BE2C (cell line): ENCODE measurements at regions not wholly inside any gene's neighbourhood (a gene's known extent, or its start where the extent isn't known, plus 50 kb on each side); places are given as distances from the start of the nearest gene placed in this dataset.

Source experiments
- DNase-seq: peaks from one replicate; pipeline ENCODE4 v3.0.0-alpha.2; 2020
- H3K27me3 ChIP-seq: fragments of 250-450 bp; sonication (Bioruptor Pico); 2 replicates; pipeline ENCODE4 v1.5.1; 2020; ENCODE audit warnings: mild to moderate bottlenecking
- H3K36me3 ChIP-seq: fragments of 250-450 bp; sonication (Bioruptor Pico); 2 replicates; pipeline ENCODE4 v1.5.1; 2020; ENCODE audit warnings: mild to moderate bottlenecking
- H3K4me1 ChIP-seq: fragments of 250-450 bp; sonication (Bioruptor Pico); 2 replicates; pipeline ENCODE4 v1.5.1; 2020
- H3K4me3 ChIP-seq: 2 replicates; pipeline ENCODE4 v1.5.1; 2011; ENCODE audit warnings: low read depth, low read length
- H3K9me3 ChIP-seq: fragments of 250-450 bp; sonication (Bioruptor Pico); 2 replicates; pipeline ENCODE4 v1.5.1; 2020
- TF ChIP-seq, protein P1 (sequence below): IDR thresholded peaks from 2 replicates; pipeline ENCODE4 v1.5.1; 2012; ENCODE audit warnings: mild to moderate bottlenecking, low read depth, low read length

DNA sequence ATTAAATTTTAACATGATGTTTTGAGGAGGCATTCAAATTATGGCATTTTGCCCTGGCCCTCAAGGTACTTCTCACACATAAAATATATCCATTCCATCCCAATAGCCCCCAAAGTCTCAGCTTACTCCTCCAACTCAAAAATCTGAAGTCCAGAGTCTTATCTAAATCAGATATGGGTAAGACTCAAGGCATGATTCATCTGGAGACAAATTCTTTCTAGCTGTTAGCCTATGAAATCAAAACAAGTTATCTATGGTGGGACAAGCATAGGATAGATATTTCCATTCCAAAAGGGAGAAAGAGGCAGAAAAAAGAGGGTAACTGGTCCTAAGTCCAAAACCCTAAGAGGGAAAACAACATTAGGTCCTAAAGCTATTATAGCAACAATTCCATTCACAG lies 408.4 kb downstream of the ZNF608 start:
- H3K36me3 ChIP-seq, result no peaks in the 10 kb centered on the region
- TF ChIP-seq, protein P1, sequence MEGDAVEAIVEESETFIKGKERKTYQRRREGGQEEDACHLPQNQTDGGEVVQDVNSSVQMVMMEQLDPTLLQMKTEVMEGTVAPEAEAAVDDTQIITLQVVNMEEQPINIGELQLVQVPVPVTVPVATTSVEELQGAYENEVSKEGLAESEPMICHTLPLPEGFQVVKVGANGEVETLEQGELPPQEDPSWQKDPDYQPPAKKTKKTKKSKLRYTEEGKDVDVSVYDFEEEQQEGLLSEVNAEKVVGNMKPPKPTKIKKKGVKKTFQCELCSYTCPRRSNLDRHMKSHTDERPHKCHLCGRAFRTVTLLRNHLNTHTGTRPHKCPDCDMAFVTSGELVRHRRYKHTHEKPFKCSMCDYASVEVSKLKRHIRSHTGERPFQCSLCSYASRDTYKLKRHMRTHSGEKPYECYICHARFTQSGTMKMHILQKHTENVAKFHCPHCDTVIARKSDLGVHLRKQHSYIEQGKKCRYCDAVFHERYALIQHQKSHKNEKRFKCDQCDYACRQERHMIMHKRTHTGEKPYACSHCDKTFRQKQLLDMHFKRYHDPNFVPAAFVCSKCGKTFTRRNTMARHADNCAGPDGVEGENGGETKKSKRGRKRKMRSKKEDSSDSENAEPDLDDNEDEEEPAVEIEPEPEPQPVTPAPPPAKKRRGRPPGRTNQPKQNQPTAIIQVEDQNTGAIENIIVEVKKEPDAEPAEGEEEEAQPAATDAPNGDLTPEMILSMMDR, result no peak
- H3K4me3 ChIP-seq, result no peak overlapping the region
- H3K4me1 ChIP-seq, result no peaks in the 10 kb centered on the region
- DNase-seq, result no peak
- H3K27me3 ChIP-seq, result no peaks in the 10 kb centered on the region
- H3K9me3 ChIP-seq, result no peaks in the 10 kb centered on the region

DNA sequence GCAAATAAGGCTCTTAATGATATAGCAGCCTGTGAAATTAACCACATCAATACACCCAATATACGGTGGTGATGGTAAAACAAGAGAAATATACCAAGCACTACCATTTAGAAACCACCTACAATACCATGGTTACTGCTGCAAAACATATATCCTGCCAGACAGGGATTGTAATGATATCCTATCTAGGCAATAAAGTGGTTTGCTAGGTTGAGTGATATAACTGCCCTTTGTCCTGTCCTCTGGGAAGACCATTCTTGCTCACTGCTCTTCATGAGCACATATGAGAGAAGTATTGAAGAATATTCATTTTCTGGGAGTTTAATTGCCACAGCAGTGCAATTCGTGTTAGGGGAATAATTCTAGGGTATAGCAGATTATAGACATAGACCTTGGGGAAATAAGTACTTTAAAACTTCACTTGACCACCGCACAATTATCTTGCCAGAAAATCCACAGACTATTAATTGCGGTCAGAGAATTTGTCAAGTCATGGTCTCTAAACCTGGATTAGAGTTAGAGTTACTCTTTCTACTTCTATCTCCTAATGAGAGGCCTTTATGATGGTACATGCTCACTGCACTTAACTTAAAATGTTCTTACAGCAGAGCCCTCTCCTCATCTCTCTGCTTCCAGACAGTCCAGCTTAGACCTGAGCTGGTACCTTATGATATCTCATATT lies 413.0 kb downstream of the ZNF608 start:
- DNase-seq, result no peak
- Histone ChIP-seq H3K9me3 (no peaks in the 10 kb centered on the region), H3K36me3 (no peaks in the 10 kb centered on the region), H3K4me1 (no peaks in the 10 kb centered on the region), H3K27me3 (no peaks in the 10 kb centered on the region), H3K4me3 (no peak overlapping the region)
- TF ChIP-seq, protein P1, result no peak

DNA sequence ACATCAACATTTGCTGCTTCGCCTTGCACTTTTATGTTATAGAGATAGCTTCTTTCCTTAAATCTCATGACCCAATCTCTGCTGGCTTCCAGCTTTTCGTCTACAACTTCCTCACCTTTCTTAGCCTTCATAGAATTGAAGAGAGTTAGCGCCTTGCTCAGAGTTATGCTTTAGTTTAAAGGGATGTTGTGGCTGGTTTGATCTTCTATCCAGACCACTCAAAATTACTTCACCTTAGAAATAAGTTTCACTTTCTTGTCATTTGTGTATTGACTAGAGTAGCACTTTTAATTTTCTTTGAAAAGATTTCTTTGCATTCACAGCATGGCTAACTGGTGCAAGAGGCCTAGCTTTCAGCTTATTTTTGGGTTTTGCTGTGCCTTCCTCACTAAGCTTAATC lies 414.2 kb downstream of the ZNF608 start:
- H3K4me1 ChIP-seq, result no peaks in the 10 kb centered on the region
- H3K4me3 ChIP-seq, result no peak overlapping the region
- no peaks in the 10 kb centered on the region for H3K36me3 ChIP-seq
- no peaks in the 10 kb centered on the region for H3K9me3 ChIP-seq
- DNase-seq, result no peak
- TF ChIP-seq, protein P1, result no peak
- H3K27me3 ChIP-seq, result no peaks in the 10 kb centered on the region

DNA sequence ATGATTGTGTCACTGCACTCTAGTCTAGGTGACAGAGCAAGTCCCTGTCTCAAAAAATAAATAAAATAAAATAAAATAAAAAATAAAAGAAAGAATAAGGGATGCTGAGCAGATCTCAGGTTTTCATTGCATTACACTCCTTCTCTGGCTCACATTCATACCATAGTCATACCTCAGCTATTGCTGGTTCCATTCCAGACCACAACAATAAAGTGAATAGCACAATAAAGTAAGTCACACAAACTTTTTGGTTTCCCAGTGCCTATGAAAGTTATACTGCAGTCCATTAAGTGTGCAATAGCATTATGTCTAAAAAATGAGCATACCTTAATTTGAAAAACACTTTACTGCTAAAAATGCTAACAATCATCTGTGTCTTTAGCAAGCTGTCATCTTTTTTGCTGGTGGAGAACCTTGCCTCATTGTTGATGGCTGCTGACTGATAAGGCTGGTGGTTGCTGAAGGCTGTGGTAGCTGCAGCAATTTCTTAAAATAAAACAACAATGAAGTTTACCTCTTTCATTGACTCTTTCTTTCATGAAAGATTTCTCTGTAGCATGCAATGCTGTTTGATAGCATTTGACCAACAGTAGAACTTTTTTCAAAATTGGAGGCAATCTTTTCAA lies 415.7 kb downstream of the ZNF608 start:
- H3K9me3 ChIP-seq, result no peaks in the 10 kb centered on the region
- no peaks in the 10 kb centered on the region for H3K4me1 ChIP-seq
- no peaks in the 10 kb centered on the region for H3K36me3 ChIP-seq
- H3K27me3 ChIP-seq, result no peaks in the 10 kb centered on the region
- TF ChIP-seq, protein P1, result no peak
- no peak overlapping the region for H3K4me3 ChIP-seq
- no peak for DNase-seq

DNA sequence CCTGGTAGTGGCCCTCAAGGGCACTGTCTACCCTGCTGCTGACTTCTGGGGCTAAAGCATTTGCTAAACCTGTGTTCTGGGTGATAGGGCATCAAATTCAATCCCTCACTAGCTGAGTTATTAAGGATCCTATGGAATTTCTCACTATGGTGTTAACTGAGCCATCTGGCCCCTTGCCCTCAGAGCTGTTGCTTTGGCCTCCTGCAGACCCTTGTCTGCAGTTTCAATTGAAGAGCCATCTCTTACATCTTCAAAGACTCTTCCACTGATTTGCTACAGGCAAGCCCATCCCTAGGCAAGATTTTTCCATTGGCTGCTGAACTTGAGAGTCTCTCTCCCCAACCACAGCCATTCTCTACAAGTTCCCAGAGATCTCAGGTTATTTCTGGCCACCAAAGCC lies 418.2 kb downstream of the ZNF608 start:
- H3K27me3 ChIP-seq, result no peaks in the 10 kb centered on the region
- H3K9me3 ChIP-seq, result no peaks in the 10 kb centered on the region
- no peaks in the 10 kb centered on the region for H3K4me1 ChIP-seq
- H3K36me3 ChIP-seq, result no peaks in the 10 kb centered on the region
- no peak for DNase-seq
- no peak overlapping the region for H3K4me3 ChIP-seq
- TF ChIP-seq, protein P1, result no peak

DNA sequence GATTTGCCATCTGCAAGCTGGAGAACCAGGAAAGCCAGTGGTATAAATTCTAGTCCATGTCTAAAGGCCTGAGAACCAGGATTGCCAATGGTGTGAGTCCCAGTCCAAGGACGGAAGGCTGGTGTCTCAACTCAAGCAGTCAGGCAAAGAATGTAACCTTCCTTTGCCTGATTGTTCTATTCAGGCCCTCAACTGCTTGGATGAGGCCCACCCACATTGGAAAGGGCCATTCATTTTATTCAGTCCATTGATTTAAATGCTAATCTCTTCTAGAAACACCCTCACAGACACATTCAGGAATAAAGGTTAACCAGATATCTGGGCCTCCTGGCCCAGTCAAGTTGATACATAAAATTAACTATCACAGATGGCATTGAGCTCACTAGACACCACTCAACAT lies 427.8 kb downstream of the ZNF608 start:
- Histone ChIP-seq H3K4me1 (no peaks in the 10 kb centered on the region), H3K36me3 (no peaks in the 10 kb centered on the region), H3K9me3 (no peaks in the 10 kb centered on the region), H3K4me3 (no peak overlapping the region), H3K27me3 (no peaks in the 10 kb centered on the region)
- TF ChIP-seq, protein P1, result no peak
- no peak for DNase-seq
